Effector memory CD8-positive, alpha-beta T cell (primary cell): ENCODE measurements at regions not wholly inside any gene's neighbourhood (a gene's known extent, or its start where the extent isn't known, plus 50 kb on each side); places are given as distances from the start of the nearest gene placed in this dataset.
"Not testable (repeated sequence)": the region's sequence is repeated elsewhere in the genome, so short reads cannot be mapped to it uniquely, and the experiment has no call there.

Source experiments
- ATAC-seq: fragments of 150-1000 bp; cut with Tn5 transposase; replicated peaks from 2 replicates; pipeline ENCODE4 v1.10.0; 2021; ENCODE audit warnings: mild to moderate bottlenecking, moderate library complexity
- DNase-seq, 3 experiments: peaks; one replicate each; pipeline ENCODE4 v3.0.0; 2021
- H3K27ac Mint-ChIP-seq, 2 donors: one replicate each; pipeline ENCODE4 v1.8.0; 2022; ENCODE audit warnings: mild to moderate bottlenecking in 2 of 2, mixed read lengths in 2 of 2, moderate library complexity in 2 of 2
- H3K27me3 Mint-ChIP-seq, 2 donors: one replicate each; pipeline ENCODE4 v1.8.0; 2022; ENCODE audit warnings: mixed read lengths in 2 of 2
- H3K36me3 Mint-ChIP-seq: one replicate; pipeline ENCODE4 v1.8.0; 2022; ENCODE audit warnings: mild to moderate bottlenecking, moderate library complexity, mixed read lengths; ENCODE audit not compliant: insufficient read depth
- H3K4me1 Mint-ChIP-seq, 2 donors: one replicate each; pipeline ENCODE4 v1.8.0; 2022; ENCODE audit warnings: low read depth in 2 of 2, mixed read lengths in 2 of 2
- H3K4me3 Mint-ChIP-seq, 2 donors: one replicate each; pipeline ENCODE4 v1.8.0; 2022; ENCODE audit warnings: mild to moderate bottlenecking in 2 of 2, mixed read lengths in 2 of 2, moderate library complexity in 2 of 2
- H3K9me3 Mint-ChIP-seq, 2 donors: one replicate each; pipeline ENCODE4 v1.8.0; 2022; ENCODE audit warnings: mixed read lengths in 2 of 2

GRCh38 chr14:83047059-83047830 is 1513.6 kb upstream of the SEL1L start:
- Mint-ChIP-seq H3K9me3 (peaks cover 14 to 21% of the 10 kb centered on the region in 2 donors), H3K4me1 (no peaks in the 10 kb centered on the region), H3K27ac (no peak overlapping the region), H3K27me3 (no peaks in the 10 kb centered on the region), H3K36me3 (no peaks in the 10 kb centered on the region), H3K4me3 (no peak overlapping the region)
- ATAC-seq (no peak), DNase-seq (no peak)

GRCh38 chr14:83053022-83053710 is 1519.5 kb upstream of the SEL1L start:
- Mint-ChIP-seq H3K4me1 (no peaks in the 10 kb centered on the region), H3K36me3 (no peaks in the 10 kb centered on the region), H3K9me3 (peaks cover 12 to 20% of the 10 kb centered on the region in 2 donors), H3K27ac (no peak overlapping the region), H3K27me3 (no peaks in the 10 kb centered on the region), H3K4me3 (no peak overlapping the region)
- DNase-seq (no peak), ATAC-seq (no peak)

GRCh38 chr14:83058068-83058467 is 1524.4 kb upstream of the SEL1L start:
- Mint-ChIP-seq H3K9me3 (peaks cover 11 to 17% of the 10 kb centered on the region in 2 donors), H3K4me3 (no peak overlapping the region), H3K27me3 (no peaks in the 10 kb centered on the region), H3K27ac (no peak overlapping the region), H3K36me3 (peaks cover 3% of the 10 kb centered on the region), H3K4me1 (no peaks in the 10 kb centered on the region)
- ATAC-seq (no peak), DNase-seq (no peak)

GRCh38 chr14:83071888-83072501 is 1538.3 kb upstream of the SEL1L start:
- no peaks in the 10 kb centered on the region for H3K27me3 Mint-ChIP-seq
- H3K4me1 Mint-ChIP-seq, result no peaks in the 10 kb centered on the region
- no peak for DNase-seq

GRCh38 chr14:83085136-83085535 is 1551.5 kb upstream of the SEL1L start:
- no peaks in the 10 kb centered on the region for H3K4me1 Mint-ChIP-seq
- DNase-seq (no peak), ATAC-seq (no peak)
- no peak overlapping the region for H3K4me3 Mint-ChIP-seq
- no peak overlapping the region for H3K27ac Mint-ChIP-seq
- H3K27me3 Mint-ChIP-seq, result no peaks in the 10 kb centered on the region
- H3K9me3 Mint-ChIP-seq, result peaks cover 4 to 11% of the 10 kb centered on the region in 2 donors
- H3K36me3 Mint-ChIP-seq, result no peaks in the 10 kb centered on the region

More at GRCh38 chr14:83071888-83072501, 1538.3 kb upstream of the SEL1L start:
- no peaks in the 10 kb centered on the region for H3K36me3 Mint-ChIP-seq
- peaks cover 12% of the 10 kb centered on the region in 2 donors for H3K9me3 Mint-ChIP-seq
- H3K27ac Mint-ChIP-seq, result no peak overlapping the region
- H3K4me3 Mint-ChIP-seq, result no peak overlapping the region
- ATAC-seq, result no peak

- no peak for DNase-seq
- Mint-ChIP-seq H3K27me3 (no peaks in the 10 kb centered on the region), H3K27ac (no peak overlapping the region), H3K4me1 (no peaks in the 10 kb centered on the region), H3K9me3 (peaks cover 4 to 11% of the 10 kb centered on the region in 2 donors), H3K4me3 (no peak overlapping the region), H3K36me3 (no peaks in the 10 kb centered on the region)
- ATAC-seq, result no peak
Measured at GRCh38 chr14:83085725-83086124, 1552.1 kb upstream of the SEL1L start.

- H3K27me3 Mint-ChIP-seq, ATAC-seq: not testable (repeated sequence)
Measured at GRCh38 chr14:83091991-83092956, 1558.6 kb upstream of the SEL1L start.

GRCh38 chr14:83096092-83096491 is 1562.4 kb upstream of the SEL1L start:
- no peak overlapping the region for H3K27ac Mint-ChIP-seq
- H3K27me3 Mint-ChIP-seq, result no peaks in the 10 kb centered on the region
- DNase-seq (no peak), ATAC-seq (no peak)
- no peaks in the 10 kb centered on the region for H3K4me1 Mint-ChIP-seq
- H3K9me3 Mint-ChIP-seq, result peaks cover 6 to 16% of the 10 kb centered on the region in 2 donors
- H3K36me3 Mint-ChIP-seq, result no peaks in the 10 kb centered on the region
- no peak overlapping the region for H3K4me3 Mint-ChIP-seq

More at GRCh38 chr14:83091991-83092956, 1558.6 kb upstream of the SEL1L start:
- not testable (repeated sequence) for H3K36me3 Mint-ChIP-seq, H3K27ac Mint-ChIP-seq, H3K4me3 Mint-ChIP-seq, H3K4me1 Mint-ChIP-seq, DNase-seq
- peaks cover 8 to 27% of the 10 kb centered on the region in 2 donors for H3K9me3 Mint-ChIP-seq

GRCh38 chr14:83101846-83102245 is 1568.2 kb upstream of the SEL1L start:
- ATAC-seq, result no peak
- DNase-seq, result no peak
- Mint-ChIP-seq H3K4me3 (no peak overlapping the region), H3K4me1 (no peaks in the 10 kb centered on the region), H3K27me3 (no peaks in the 10 kb centered on the region), H3K36me3 (no peaks in the 10 kb centered on the region), H3K9me3 (peaks cover 0 to 9% of the 10 kb centered on the region in 2 donors), H3K27ac (no peak overlapping the region)

GRCh38 chr14:83118029-83118428 is 1584.4 kb upstream of the SEL1L start:
- no peaks in the 10 kb centered on the region for H3K27me3 Mint-ChIP-seq
- H3K27ac Mint-ChIP-seq, result no peak overlapping the region
- no peaks in the 10 kb centered on the region for H3K4me1 Mint-ChIP-seq
- no peak overlapping the region for H3K4me3 Mint-ChIP-seq
- no peaks in the 10 kb centered on the region for H3K36me3 Mint-ChIP-seq
- DNase-seq (no peak), ATAC-seq (no peak)
- peaks cover 0 to 6% of the 10 kb centered on the region in 2 donors for H3K9me3 Mint-ChIP-seq

GRCh38 chr14:83120187-83120586 is 1586.5 kb upstream of the SEL1L start:
- Mint-ChIP-seq H3K4me3 (no peak overlapping the region), H3K9me3 (peaks cover 0 to 13% of the 10 kb centered on the region in 2 donors), H3K36me3 (no peaks in the 10 kb centered on the region), H3K4me1 (no peaks in the 10 kb centered on the region), H3K27me3 (no peaks in the 10 kb centered on the region), H3K27ac (no peak overlapping the region)
- ATAC-seq (no peak), DNase-seq (no peak)

- Mint-ChIP-seq H3K27me3 (no peaks in the 10 kb centered on the region), H3K4me3 (no peak overlapping the region), H3K4me1 (no peaks in the 10 kb centered on the region), H3K36me3 (no peaks in the 10 kb centered on the region), H3K27ac (no peak overlapping the region), H3K9me3 (peaks cover 15 to 16% of the 10 kb centered on the region in 2 donors)
- ATAC-seq (no peak), DNase-seq (no peak)
Measured at GRCh38 chr14:83126076-83126475, 1592.4 kb upstream of the SEL1L start.

GRCh38 chr14:83128783-83129182 is 1595.1 kb upstream of the SEL1L start:
- Mint-ChIP-seq H3K27me3 (no peaks in the 10 kb centered on the region), H3K9me3 (peaks cover 14 to 22% of the 10 kb centered on the region in 2 donors), H3K36me3 (no peaks in the 10 kb centered on the region), H3K27ac (no peak overlapping the region), H3K4me3 (no peak overlapping the region), H3K4me1 (no peaks in the 10 kb centered on the region)
- ATAC-seq (no peak), DNase-seq (no peak)
